Kidney (tissue), 13 donors: ENCODE measurements at regions not wholly inside any gene's neighbourhood (a gene's known extent, or its start where the extent isn't known, plus 50 kb on each side); places are given as distances from the start of the nearest gene placed in this dataset.

Experiments
- DNase-seq, 5 donors: peaks; one replicate each; pipeline ENCODE4 v3.0.0-alpha.2; 2013 to 2020
- FAIRE-seq: peaks from 2 replicates; lab custom pipeline; 2012; peaks lifted over from hg19 to GRCh38; lab: Jason Lieb, UNC
- H3K27ac ChIP-seq, 2 donors: one replicate each; pipeline ENCODE4 v1.7.0; 2013; ENCODE audit warnings: low read depth in 2 of 2, low read length in 2 of 2, inconsistent platforms in 1 of 2
- H3K27me3 ChIP-seq: one replicate; pipeline ENCODE4 v1.7.1; 2013; ENCODE audit warnings: low read length, inconsistent platforms; ENCODE audit not compliant: control insufficient read depth, insufficient read depth
- H3K36me3 ChIP-seq, 3 donors: one replicate each; pipeline versions ENCODE4 v1.7.0 to v1.7.1; 2013; ENCODE audit warnings: low read length in 3 of 3, control low read depth in 1 of 3, inconsistent platforms in 1 of 3; ENCODE audit not compliant: insufficient read depth in 3 of 3, control insufficient read depth in 2 of 3
- H3K4me1 ChIP-seq, 3 donors: one replicate each; pipeline versions ENCODE4 v1.7.0 to v1.7.1; 2013; ENCODE audit warnings: low read length in 3 of 3, inconsistent platforms in 1 of 3, low read depth in 1 of 3; ENCODE audit not compliant: control insufficient read depth in 2 of 3, insufficient read depth in 2 of 3
- H3K4me3 ChIP-seq, 3 donors: one replicate each; pipeline versions ENCODE4 v1.7.0 to v1.8.1; 2013; ENCODE audit warnings: low read length in 3 of 3, control low read depth in 1 of 3, inconsistent platforms in 1 of 3
- H3K9ac ChIP-seq, 3 donors: one replicate each; pipeline versions ENCODE4 v1.7.0 to v1.7.1; 2013; ENCODE audit warnings: low read length in 3 of 3, control low read depth in 1 of 3, inconsistent platforms in 1 of 3
- H3K9me3 ChIP-seq, 3 donors: one replicate each; pipeline versions ENCODE4 v1.7.0 to v1.7.1; 2013; ENCODE audit warnings: low read length in 3 of 3, control low read depth in 1 of 3, inconsistent platforms in 1 of 3; ENCODE audit not compliant: control insufficient read depth in 2 of 3, insufficient read depth in 1 of 3
- CTCF ChIP-seq: IDR thresholded peaks from 3 replicates; pipeline ENCODE4 v1.5.1; 2012; ENCODE audit warnings: mild to moderate bottlenecking, moderate library complexity, borderline replicate concordance; ENCODE audit not compliant: insufficient read depth; ENCODE audit errors: extremely low read depth
- intact Hi-C: fragments of 100-400 bp; cut with DNase I; formaldehyde crosslinking; loops from one replicate; pipeline ENCODE4 v1.11.1; 2022
- donor health status: control.
- donor health status: control.
- donor health status: control.
- donor health status: control.
- donor health status: control.
- donor health status: DM: yes; HTN: yes; CAD: no.
- donor health status: Normal renal cell carcinoma (clear cell type).

GRCh38 chr3:177764377-177764912, 567.2 kb upstream of the TBL1XR1 start:
- FAIRE-seq (no peak), DNase-seq (peak in 1 of 5 donors; percentile 73)
- Histone ChIP-seq H3K27ac (no peak overlapping the region), H3K9ac (no peak overlapping the region), H3K36me3 (no peaks in the 10 kb centered on the region), H3K27me3 (no peaks in the 10 kb centered on the region), H3K4me3 (no peak overlapping the region), H3K4me1 (no peaks in the 10 kb centered on the region), H3K9me3 (no peaks in the 10 kb centered on the region)
- intact Hi-C loops: no loop called here
- TF ChIP-seq CTCF: no peak

- FAIRE-seq (peak; percentile 58), DNase-seq (no peak)
- Histone ChIP-seq H3K4me3 (no peak overlapping the region), H3K4me1 (no peaks in the 10 kb centered on the region), H3K36me3 (no peaks in the 10 kb centered on the region), H3K9me3 (no peaks in the 10 kb centered on the region), H3K27me3 (no peaks in the 10 kb centered on the region), H3K27ac (no peak overlapping the region), H3K9ac (no peak overlapping the region)
- intact Hi-C loops: no loop called here
- no peak for TF ChIP-seq CTCF
Observed at GRCh38 chr3:177764933-177765332, 567.7 kb upstream of the TBL1XR1 start.

- no peak overlapping the region for H3K4me3 ChIP-seq
- no peak for TF ChIP-seq CTCF
- H3K9ac ChIP-seq: no peak overlapping the region
- H3K4me1 ChIP-seq: no peaks in the 10 kb centered on the region
- no peak for DNase-seq
- H3K27me3 ChIP-seq: no peaks in the 10 kb centered on the region
- H3K9me3 ChIP-seq: no peaks in the 10 kb centered on the region
- H3K36me3 ChIP-seq: no peaks in the 10 kb centered on the region
- no peak overlapping the region for H3K27ac ChIP-seq
- FAIRE-seq: peak; percentile 32
- intact Hi-C loops: no loop called here
Observed at GRCh38 chr3:177770383-177771230, 573.3 kb upstream of the TBL1XR1 start.
